ENCODE measurements at regions not wholly inside any gene's neighbourhood (a gene's known extent, or its start where the extent isn't known, plus 50 kb on each side); places are given as distances from the start of the nearest gene placed in this dataset.

- no peak for DNase-seq (ENCODE audit: extremely low read depth, low read depth)
- TF ChIP-seq CTCF (IDR thresholded peaks at IDR 0.05; ENCODE audit: low read depth, low read length, missing control alignments), result no peak
- H3K4me3 ChIP-seq (replicated peaks; ENCODE audit: low read depth, low read length), result no peak overlapping the region
Measured at GRCh38 chr1:55836086-55836485, 620.9 kb upstream of the USP24 start.

GRCh38 chr1:55833529-55834091 is 618.4 kb upstream of the USP24 start:
- no peak for DNase-seq (ENCODE audit: extremely low read depth, low read depth)
- H3K4me3 ChIP-seq (replicated peaks; ENCODE audit: low read depth, low read length), result no peak overlapping the region
- TF ChIP-seq CTCF (IDR thresholded peaks at IDR 0.05; ENCODE audit: low read depth, low read length, missing control alignments), result no peak

GRCh38 chr1:55831759-55832158 is 616.6 kb upstream of the USP24 start:
- H3K4me3 ChIP-seq (replicated peaks; ENCODE audit: low read depth, low read length), result no peak overlapping the region
- TF ChIP-seq CTCF (IDR thresholded peaks at IDR 0.05; ENCODE audit: low read depth, low read length, missing control alignments), result no peak
- DNase-seq (ENCODE audit: extremely low read depth, low read depth), result no peak

- H3K4me3 ChIP-seq (replicated peaks; ENCODE audit: low read depth, low read length), result no peak overlapping the region
- no peak for DNase-seq (ENCODE audit: extremely low read depth, low read depth)
- TF ChIP-seq CTCF (IDR thresholded peaks at IDR 0.05; ENCODE audit: low read depth, low read length, missing control alignments), result no peak
Measured at GRCh38 chr1:55828044-55828443, 612.9 kb upstream of the USP24 start.

- no peak for TF ChIP-seq CTCF (IDR thresholded peaks at IDR 0.05; ENCODE audit: low read depth, low read length, missing control alignments)
- DNase-seq (ENCODE audit: extremely low read depth, low read depth), result peak; percentile 87
- H3K4me3 ChIP-seq (replicated peaks; ENCODE audit: low read depth, low read length), result no peak overlapping the region
Measured at GRCh38 chr1:55827350-55827749, 612.2 kb upstream of the USP24 start.

- DNase-seq (ENCODE audit: extremely low read depth, low read depth), result no peak
- no peak overlapping the region for H3K4me3 ChIP-seq (replicated peaks; ENCODE audit: low read depth, low read length)
- no peak for TF ChIP-seq CTCF (IDR thresholded peaks at IDR 0.05; ENCODE audit: low read depth, low read length, missing control alignments)
Measured at GRCh38 chr1:55826381-55827080, 611.4 kb upstream of the USP24 start.

Data from HFF-Myc (cell line).